ENCODE measurements at regions not wholly inside any gene's neighbourhood (a gene's known extent, or its start where the extent isn't known, plus 50 kb on each side); places are given as distances from the start of the nearest gene placed in this dataset.

- TF ChIP-seq CTCF (IDR thresholded peaks at IDR 0.05; ENCODE audit: low read depth, low read length, poor library complexity, severe bottlenecking) (no peak), EZH2phosphoT487 (IDR thresholded peaks at IDR 0.05; ENCODE audit: borderline replicate concordance, low read length) (no peak)
These were observed 689.6 kb downstream of the DHX35 start for GRCh38 chr20:39651645-39652325.

Measured in DOHH2 (cell line).